IPS-NIHi11 (cell line): ENCODE measurements at regions not wholly inside any gene's neighbourhood (a gene's known extent, or its start where the extent isn't known, plus 50 kb on each side); places are given as distances from the start of the nearest gene placed in this dataset.
"Not testable (repeated sequence)": the region's sequence is repeated elsewhere in the genome, so short reads cannot be mapped to it uniquely, and the experiment has no call there.

Experiments used
- DNase-seq: peaks from one replicate; pipeline ENCODE4 v3.0.0; 2012; ENCODE audit warnings: mixed read lengths, low spot score

- no peak for DNase-seq
Observed at GRCh38 chr17:63178530-63178929, 212.5 kb downstream of the TANC2 start.

GRCh38 chr17:63181856-63182255, 215.8 kb downstream of the TANC2 start:
- no peak for DNase-seq

- no peak for DNase-seq
Observed at GRCh38 chr17:63185420-63185819, 219.4 kb downstream of the TANC2 start.

DNA sequence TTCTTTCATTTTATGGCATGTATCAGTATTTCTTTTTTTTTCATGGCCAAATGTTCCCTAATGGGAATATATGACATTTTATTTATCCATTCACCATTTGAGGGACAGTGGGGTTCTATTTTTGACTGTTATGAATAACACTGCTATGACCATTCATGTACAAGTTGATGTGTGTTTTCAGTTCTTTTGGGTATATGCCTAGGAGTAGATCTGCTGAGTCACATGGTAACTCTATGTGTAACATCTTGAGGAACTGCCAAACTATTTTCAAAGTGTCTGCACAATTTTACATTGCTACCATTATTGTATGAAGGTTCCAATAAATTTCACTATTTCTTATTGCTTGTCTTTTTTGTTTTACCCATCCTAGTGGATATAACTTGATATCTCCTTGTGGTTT, 223.0 kb downstream of the TANC2 start:
- no peak for DNase-seq

- DNase-seq = no peak
Observed at GRCh38 chr17:63189930-63190329, 223.9 kb downstream of the TANC2 start.

DNA sequence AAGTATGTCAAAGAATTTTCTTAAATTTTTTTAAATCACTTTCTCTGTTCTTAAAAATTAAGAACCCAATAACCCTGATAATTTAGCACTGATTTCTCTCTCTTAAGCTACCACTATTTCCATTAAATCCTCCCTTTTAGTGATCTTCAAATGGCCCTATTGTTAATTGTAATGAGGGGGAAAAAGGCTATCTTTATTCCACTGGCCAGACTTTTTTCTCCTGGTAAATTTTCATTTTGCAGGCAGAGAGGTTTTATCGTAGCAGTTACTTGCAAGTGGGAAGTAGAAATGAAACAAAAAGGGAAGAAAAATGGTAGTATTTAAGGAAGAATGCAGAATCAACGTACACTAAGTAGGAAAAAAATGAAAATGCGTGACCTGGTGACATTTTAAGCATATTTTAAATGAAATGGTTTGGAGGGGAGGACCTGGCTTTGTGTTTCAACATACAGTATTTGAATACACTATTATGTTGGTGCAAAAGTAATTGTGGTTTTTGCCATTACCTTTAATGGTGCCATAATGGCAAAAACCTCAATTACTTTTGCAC, 224.9 kb downstream of the TANC2 start:
- no peak for DNase-seq

DNA sequence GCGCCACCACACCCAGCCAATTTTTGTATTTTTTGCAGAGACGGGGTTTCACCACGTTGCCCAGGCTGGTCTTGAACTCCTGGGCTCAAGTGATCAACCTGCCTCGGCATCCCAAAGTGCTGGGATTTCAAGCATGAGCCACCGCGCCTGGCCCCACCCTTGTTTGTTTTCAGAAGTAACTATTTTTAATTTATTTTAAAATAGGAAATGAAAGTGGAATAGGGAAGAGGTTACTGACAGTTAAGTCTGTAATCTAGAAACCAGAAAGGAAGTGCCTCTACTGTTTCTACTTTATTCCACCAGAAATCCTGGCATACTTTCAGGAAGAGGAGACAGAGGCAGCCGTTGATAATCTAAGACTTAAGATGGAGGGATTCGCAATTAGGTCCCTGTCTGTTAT, 225.6 kb downstream of the TANC2 start:
- DNase-seq = no peak

DNA sequence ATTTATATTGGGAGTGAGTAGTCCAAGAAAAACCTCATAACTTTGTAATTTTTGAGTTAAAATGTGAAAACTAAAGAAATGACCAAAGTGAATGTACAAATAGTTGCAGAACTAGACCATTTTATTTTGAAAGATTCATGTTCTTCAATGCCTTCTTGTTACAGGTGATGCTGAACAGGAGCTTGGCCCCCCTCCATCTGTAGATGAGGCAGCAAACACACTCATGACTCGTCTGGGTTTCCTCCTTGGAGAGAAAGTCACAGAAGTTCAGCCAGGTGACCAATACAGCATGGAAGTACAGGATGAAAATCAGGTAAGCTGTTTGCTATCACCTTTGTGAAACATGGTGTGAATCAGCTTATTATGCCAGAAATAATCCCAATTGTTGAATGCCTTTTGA, 227.8 kb downstream of the TANC2 start:
- DNase-seq = no peak

- no peak for DNase-seq
Observed at GRCh38 chr17:63196772-63197335, 230.8 kb downstream of the TANC2 start.

- DNase-seq = no peak
Observed at GRCh38 chr17:63203652-63204051, 237.6 kb downstream of the TANC2 start.

GRCh38 chr17:63221939-63222338, 224.2 kb downstream of the CYB561 start:
- no peak for DNase-seq

DNA sequence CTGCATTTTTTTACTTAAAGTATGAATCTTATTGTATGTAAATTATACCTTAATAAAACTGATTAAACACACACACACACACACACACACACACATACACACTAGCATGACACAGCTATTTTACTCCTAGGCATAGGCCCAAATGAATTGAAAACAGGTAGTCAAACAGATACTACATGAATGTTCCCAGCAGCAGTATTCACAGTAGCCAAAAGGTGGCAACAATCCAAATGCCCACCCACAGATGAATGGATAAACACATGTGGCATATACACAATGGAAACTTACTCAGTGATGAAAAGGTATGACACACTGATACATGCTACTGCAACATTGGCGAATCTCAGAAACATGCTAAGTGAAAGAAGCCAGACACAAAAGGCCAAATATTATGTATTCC, 223.5 kb downstream of the CYB561 start:
- no peak for DNase-seq

- DNase-seq = no peak
Observed at GRCh38 chr17:63223212-63223911, 222.7 kb downstream of the CYB561 start.

DNA sequence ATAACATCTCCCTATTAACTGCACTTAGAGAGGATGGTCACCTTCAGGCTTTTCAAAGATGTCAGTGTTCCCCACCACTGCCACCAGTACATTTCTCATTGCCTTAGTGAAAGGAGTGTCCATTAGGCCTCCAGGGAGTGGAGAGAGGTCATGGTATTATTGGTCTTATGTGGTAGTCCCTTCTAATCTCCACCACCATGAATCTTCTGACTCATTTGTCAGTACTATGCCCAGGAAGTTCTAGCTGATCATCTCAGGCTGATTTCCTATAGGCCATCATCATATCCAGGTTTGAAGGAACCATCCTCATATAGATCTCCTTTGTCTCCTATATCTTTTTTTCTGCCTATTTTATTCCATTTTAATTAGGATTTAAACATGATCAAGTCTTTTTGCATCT, 221.5 kb downstream of the CYB561 start:
- no peak for DNase-seq

DNA sequence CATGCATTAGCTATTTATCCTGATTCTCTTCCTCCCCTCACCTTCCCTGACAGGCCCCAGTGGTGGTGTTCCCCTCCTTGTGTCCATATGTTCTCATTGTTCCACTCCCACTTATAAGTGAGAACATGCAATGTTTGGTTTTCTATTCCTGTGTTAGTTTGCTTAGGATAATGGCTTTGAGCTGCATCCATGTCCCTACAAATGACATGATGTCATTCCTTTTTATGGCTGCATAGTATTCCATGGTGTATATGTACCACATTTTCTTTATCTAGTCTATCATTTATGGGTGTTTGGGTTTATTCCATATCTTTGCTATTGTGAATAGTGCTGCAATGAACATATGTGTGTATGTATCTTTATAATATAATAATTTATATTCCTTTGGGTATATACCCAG, 219.4 kb downstream of the CYB561 start:
- not testable (repeated sequence) for DNase-seq

DNA sequence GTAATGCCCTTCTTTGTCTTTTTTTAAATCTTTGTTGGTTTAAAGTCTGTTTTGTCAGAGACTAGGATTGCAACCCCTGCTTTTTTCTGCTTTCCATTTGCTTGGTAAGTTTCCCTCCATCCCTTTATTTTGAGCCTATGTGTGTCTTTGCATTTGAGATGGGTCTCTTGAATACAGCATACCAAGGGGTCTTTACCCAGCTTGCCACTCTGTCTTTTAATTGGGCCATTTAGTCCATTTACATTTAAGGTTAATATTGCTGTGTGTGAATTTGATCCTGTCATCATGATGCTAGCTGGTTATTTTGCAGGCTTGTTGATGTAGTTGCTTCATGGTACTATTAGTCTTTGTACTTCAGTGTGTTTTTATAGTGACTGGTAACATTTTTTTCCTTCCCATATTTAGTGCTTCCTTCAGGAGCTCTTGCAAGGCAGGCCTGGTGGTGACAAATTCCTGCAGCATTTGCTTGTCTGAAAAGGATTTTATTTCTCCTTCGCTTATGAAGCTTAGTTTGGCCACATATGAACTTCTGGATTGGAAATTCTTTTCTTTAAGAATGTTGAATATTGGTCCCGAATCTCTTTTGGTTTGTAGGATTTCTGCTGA, 215.0 kb downstream of the CYB561 start:
- DNase-seq = not testable (repeated sequence)

- no peak for DNase-seq
Observed at GRCh38 chr17:63232565-63233310, 213.4 kb downstream of the CYB561 start.

DNA sequence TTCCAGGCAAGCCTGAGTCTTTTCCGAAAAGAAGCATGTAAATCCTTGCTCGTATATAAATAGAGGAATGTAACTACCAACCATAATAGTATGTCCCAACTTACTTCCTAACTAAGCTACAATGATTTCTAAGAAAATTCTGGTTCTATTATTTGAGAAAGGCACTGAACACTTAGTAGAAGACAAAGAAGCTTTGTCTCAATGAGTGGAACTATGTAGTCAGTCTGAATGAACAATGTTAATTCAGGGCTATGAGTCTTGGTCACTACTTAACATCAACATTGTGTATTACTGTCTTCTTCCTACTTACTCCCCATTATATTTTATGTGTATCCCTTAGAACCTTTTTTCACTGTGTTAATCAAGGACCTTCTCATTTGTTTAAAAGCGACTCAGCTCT, 206.0 kb downstream of the CYB561 start:
- DNase-seq = no peak

- no peak for DNase-seq
Observed at GRCh38 chr17:63246344-63246743, 199.8 kb downstream of the CYB561 start.

DNA sequence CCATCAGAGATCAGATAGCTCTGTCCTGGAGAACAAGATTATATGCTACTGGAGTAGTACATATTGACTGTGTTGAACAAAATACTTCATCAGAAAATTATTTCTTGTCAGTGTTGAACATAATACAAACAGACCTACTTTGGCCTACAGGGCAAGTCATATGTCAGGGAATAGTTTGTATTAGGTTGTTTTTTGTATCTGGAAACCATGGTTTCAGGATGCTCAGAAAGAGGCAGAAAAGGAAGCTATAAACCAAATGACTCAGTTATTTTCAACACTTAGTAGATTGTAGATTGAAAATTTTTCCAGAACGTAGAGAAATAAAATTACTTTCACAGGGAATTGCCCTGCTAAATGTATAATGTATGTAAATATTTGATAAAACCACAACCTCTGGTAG, 198.4 kb downstream of the CYB561 start:
- DNase-seq = no peak

- DNase-seq = no peak
Observed at GRCh38 chr17:63249256-63250004, 196.7 kb downstream of the CYB561 start.

GRCh38 chr17:63250830-63251229, 195.3 kb downstream of the CYB561 start:
- DNase-seq = no peak
